Gastrocnemius medialis (tissue), 4 donors: ENCODE measurements at regions not wholly inside any gene's neighbourhood (a gene's known extent, or its start where the extent isn't known, plus 50 kb on each side); places are given as distances from the start of the nearest gene placed in this dataset.

Experiments
- POLR2A ChIP-seq, 2 donors: fragments of 450-650 bp; IDR thresholded peaks; one replicate each; pipeline ENCODE4 v1.6.1; 2017; ENCODE audit warnings: antibody characterized with exemption in 2 of 2, mild to moderate bottlenecking in 2 of 2, moderate library complexity in 2 of 2
- TF ChIP-seq, protein P1 (sequence below), 5 experiments: fragments of 450-650 bp in 3 of 5; fragments of 200-600 bp in 2 of 5; sonication (generic) in 2 of 5; IDR thresholded peaks in 4 of 5; conservative IDR thresholded peaks in 1 of 5; 1 replicate in 4 of 5; 2 replicates in 1 of 5; pipeline ENCODE4 v1.5.1; 2016 to 2019; ENCODE audit warnings: antibody characterized with exemption in 5 of 5, mild to moderate bottlenecking in 3 of 5, moderate library complexity in 3 of 5

DNA sequence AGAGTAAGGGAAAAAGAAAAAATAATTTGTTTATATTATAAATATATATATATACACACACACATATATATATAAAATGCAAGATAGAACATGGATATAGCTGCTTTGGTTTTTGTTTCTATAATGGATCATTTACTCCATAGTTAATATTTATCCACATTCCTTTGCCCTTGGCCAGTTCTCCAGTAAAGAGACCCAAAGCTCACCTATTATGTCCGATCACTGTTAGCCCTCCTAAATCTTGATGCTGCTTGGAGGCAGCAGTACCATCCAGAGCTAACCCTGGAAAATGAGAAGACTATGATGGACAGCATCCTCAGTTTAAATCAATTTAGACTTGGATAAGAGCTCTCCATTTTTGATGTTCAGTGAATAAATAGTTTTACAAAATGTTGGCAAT is 407.7 kb downstream of the PLPP3 start:
- TF ChIP-seq, protein P1, sequence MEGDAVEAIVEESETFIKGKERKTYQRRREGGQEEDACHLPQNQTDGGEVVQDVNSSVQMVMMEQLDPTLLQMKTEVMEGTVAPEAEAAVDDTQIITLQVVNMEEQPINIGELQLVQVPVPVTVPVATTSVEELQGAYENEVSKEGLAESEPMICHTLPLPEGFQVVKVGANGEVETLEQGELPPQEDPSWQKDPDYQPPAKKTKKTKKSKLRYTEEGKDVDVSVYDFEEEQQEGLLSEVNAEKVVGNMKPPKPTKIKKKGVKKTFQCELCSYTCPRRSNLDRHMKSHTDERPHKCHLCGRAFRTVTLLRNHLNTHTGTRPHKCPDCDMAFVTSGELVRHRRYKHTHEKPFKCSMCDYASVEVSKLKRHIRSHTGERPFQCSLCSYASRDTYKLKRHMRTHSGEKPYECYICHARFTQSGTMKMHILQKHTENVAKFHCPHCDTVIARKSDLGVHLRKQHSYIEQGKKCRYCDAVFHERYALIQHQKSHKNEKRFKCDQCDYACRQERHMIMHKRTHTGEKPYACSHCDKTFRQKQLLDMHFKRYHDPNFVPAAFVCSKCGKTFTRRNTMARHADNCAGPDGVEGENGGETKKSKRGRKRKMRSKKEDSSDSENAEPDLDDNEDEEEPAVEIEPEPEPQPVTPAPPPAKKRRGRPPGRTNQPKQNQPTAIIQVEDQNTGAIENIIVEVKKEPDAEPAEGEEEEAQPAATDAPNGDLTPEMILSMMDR (IDR thresholded peaks at IDR 0.05 in 4 of 5, conservative IDR thresholded peaks at IDR 0.05 in 1 of 5) = no peak
- no peak for TF ChIP-seq POLR2A (IDR thresholded peaks at IDR 0.05)
